Right lobe of liver (tissue), 4 donors: ENCODE measurements at regions not wholly inside any gene's neighbourhood (a gene's known extent, or its start where the extent isn't known, plus 50 kb on each side); places are given as distances from the start of the nearest gene placed in this dataset.

Experiments
- CTCF ChIP-seq, 4 donors: fragments of 200-600 bp in 3 of 4; fragments of 450-650 bp in 1 of 4; IDR thresholded peaks; one replicate each; pipeline versions ENCODE4 v1.5.1 to v1.8.0; 2016 to 2022; ENCODE audit warnings: antibody characterized with exemption in 4 of 4, mild to moderate bottlenecking in 2 of 4
- POLR2A ChIP-seq: fragments of 450-650 bp; IDR thresholded peaks from one replicate; pipeline ENCODE4 v1.6.1; 2017; ENCODE audit warnings: antibody characterized with exemption, mild to moderate bottlenecking
- donor health status: DM: no; HTN: no; CAD: no.
- donor health status: DM: no; HTN: no; CAD: no.
- donor health status: DM: no; HTN: yes; CAD: no.

GRCh38 chr2:30089171-30089570 is 57.6 kb upstream of the YPEL5 start:
- no peak for TF ChIP-seq POLR2A
- no peak for TF ChIP-seq CTCF (IDR thresholded peaks at IDR 0.05)
